ENCODE measurements at regions not wholly inside any gene's neighbourhood (a gene's known extent, or its start where the extent isn't known, plus 50 kb on each side); places are given as distances from the start of the nearest gene placed in this dataset.

DNA sequence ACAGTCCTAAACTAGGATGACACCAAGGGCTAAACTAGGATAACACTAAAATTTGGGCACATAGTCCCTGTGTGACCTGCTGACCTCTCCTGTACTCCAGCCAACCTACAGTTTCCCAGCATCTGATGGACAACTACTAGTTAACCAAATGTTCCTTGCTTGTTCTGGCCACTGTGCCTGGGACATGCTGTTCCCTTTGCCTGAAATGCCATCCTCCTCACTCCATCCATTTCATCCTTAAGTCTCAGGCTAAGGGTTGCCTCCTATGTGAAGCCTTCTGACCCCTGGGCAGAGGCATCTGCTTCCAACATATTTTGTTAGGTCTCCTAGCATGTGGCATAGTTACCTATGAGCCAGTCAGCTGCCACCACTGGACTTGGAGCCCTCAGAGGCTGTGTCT lies 204.9 kb upstream of the JUN start:
- TF ChIP-seq POLR2A (IDR thresholded peaks at IDR 0.05), result no peak
- TF ChIP-seq, protein P1, sequence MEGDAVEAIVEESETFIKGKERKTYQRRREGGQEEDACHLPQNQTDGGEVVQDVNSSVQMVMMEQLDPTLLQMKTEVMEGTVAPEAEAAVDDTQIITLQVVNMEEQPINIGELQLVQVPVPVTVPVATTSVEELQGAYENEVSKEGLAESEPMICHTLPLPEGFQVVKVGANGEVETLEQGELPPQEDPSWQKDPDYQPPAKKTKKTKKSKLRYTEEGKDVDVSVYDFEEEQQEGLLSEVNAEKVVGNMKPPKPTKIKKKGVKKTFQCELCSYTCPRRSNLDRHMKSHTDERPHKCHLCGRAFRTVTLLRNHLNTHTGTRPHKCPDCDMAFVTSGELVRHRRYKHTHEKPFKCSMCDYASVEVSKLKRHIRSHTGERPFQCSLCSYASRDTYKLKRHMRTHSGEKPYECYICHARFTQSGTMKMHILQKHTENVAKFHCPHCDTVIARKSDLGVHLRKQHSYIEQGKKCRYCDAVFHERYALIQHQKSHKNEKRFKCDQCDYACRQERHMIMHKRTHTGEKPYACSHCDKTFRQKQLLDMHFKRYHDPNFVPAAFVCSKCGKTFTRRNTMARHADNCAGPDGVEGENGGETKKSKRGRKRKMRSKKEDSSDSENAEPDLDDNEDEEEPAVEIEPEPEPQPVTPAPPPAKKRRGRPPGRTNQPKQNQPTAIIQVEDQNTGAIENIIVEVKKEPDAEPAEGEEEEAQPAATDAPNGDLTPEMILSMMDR (IDR thresholded peaks at IDR 0.05), result no peak
